HEK293 (cell line): ENCODE measurements at regions not wholly inside any gene's neighbourhood (a gene's known extent, or its start where the extent isn't known, plus 50 kb on each side); places are given as distances from the start of the nearest gene placed in this dataset.

Source experiments
- CTCF ChIP-seq: fragments of 450-650 bp; formaldehyde crosslinking; IDR thresholded peaks from 2 replicates; pipeline ENCODE4 v1.5.1; 2016; ENCODE audit warnings: missing biosample characterization, missing genetic modification characterization
- ZBTB7A ChIP-seq: fragments of 450-650 bp; formaldehyde crosslinking; IDR thresholded peaks from 2 replicates; pipeline ENCODE4 v1.5.1; 2016; ENCODE audit warnings: low read depth, missing biosample characterization, missing genetic modification characterization
- ZNF121 ChIP-seq: fragments of 450-650 bp; formaldehyde crosslinking; IDR thresholded peaks from 2 replicates; pipeline ENCODE4 v1.5.1; 2016; ENCODE audit warnings: missing biosample characterization, missing genetic modification characterization
- ZNF214 ChIP-seq: fragments of 450-650 bp; formaldehyde crosslinking; IDR thresholded peaks from 2 replicates; pipeline ENCODE4 v1.5.1; 2017; ENCODE audit warnings: missing biosample characterization, mild to moderate bottlenecking, missing genetic modification characterization, borderline replicate concordance
- ZNF302 ChIP-seq: fragments of 450-650 bp; formaldehyde crosslinking; IDR thresholded peaks from 2 replicates; pipeline ENCODE4 v1.5.1; 2016; ENCODE audit warnings: missing biosample characterization, missing genetic modification characterization, low read depth
- ZNF350 ChIP-seq: fragments of 450-650 bp; formaldehyde crosslinking; IDR thresholded peaks from 2 replicates; pipeline ENCODE4 v1.5.0; 2017; ENCODE audit warnings: missing biosample characterization, mild to moderate bottlenecking, missing genetic modification characterization
- ZNF558 ChIP-seq: fragments of 450-650 bp; formaldehyde crosslinking; IDR thresholded peaks from 2 replicates; pipeline ENCODE4 v1.5.1; 2016; ENCODE audit warnings: missing biosample characterization, missing genetic modification characterization
- TF ChIP-seq, protein P1 (sequence below): fragments of 450-650 bp; formaldehyde crosslinking; IDR thresholded peaks from 2 replicates; pipeline ENCODE4 v1.5.1; 2016; ENCODE audit warnings: missing biosample characterization, missing genetic modification characterization, low read depth

GRCh38 chr7:97468493-97468892, 263.4 kb upstream of the TAC1 start:
- TF ChIP-seq CTCF (tag by site-specific recombination) (no peak), ZNF121 (no peak), ZNF558 (no peak), ZNF302 (tag by site-specific recombination) (no peak), ZBTB7A (tag by site-specific recombination) (no peak), ZNF214 (tag by site-specific recombination) (no peak), ZNF350 (no peak)
- TF ChIP-seq, protein P1, sequence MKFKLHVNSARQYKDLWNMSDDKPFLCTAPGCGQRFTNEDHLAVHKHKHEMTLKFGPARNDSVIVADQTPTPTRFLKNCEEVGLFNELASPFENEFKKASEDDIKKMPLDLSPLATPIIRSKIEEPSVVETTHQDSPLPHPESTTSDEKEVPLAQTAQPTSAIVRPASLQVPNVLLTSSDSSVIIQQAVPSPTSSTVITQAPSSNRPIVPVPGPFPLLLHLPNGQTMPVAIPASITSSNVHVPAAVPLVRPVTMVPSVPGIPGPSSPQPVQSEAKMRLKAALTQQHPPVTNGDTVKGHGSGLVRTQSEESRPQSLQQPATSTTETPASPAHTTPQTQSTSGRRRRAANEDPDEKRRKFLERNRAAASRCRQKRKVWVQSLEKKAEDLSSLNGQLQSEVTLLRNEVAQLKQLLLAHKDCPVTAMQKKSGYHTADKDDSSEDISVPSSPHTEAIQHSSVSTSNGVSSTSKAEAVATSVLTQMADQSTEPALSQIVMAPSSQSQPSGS (tag by site-specific recombination): no peak
